ENCODE measurements at regions not wholly inside any gene's neighbourhood (a gene's known extent, or its start where the extent isn't known, plus 50 kb on each side); places are given as distances from the start of the nearest gene placed in this dataset.

DNA sequence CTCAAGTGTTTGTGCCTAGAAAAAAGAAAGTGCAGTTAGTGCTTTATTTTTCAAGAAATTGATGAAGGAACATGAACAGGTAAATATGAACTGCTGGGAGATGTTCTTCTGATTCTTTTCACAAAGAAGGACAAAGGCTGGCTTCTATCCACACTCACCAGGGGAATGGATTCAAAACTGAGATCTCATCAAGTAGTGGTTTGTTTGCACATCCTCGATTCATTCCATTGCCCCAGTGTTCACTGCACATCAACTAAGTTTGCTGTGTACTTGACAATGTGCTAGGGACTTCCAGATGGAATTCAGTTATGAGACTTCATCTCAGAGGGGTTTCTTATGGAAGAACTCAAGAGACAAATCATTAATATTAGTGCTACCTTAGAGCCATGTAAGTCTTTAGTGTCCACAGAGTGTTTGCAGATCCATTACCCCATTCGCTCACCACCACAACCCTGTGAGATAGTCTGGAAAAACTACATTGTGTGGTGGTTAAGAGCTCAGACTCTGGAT lies 332.9 kb upstream of the PPP2R3A start:
- Histone ChIP-seq H3K9me2 (replicated peaks; ENCODE audit: low read depth, low read length) (no peaks in the 10 kb centered on the region), H4K20me1 (ENCODE audit: insufficient read depth, low read length, poor library complexity, severe bottlenecking) (no peaks in the 10 kb centered on the region), H3K4me1 (ENCODE audit: insufficient read depth, low read length, poor library complexity, severe bottlenecking) (no peaks in the 10 kb centered on the region), H3F3A (ENCODE audit: low read depth) (no peaks in the 10 kb centered on the region), H3K9ac (ENCODE audit: low read depth, low read length, poor library complexity, severe bottlenecking) (no peak overlapping the region), H3K27me3 (ENCODE audit: insufficient read depth, low read length, poor library complexity, severe bottlenecking) (no peaks in the 10 kb centered on the region), H3K4me3 (ENCODE audit: low read length, poor library complexity, severe bottlenecking) (no peak overlapping the region), H3K36me3 (ENCODE audit: insufficient read depth, low read length) (no peaks in the 10 kb centered on the region), H3K4me2 (ENCODE audit: low read depth, low read length, poor library complexity, severe bottlenecking) (no peak overlapping the region), H3K79me2 (ENCODE audit: insufficient read depth, low read length) (no peaks in the 10 kb centered on the region), H3K9me3 (ENCODE audit: insufficient read depth, low read depth, low read length) (no peaks in the 10 kb centered on the region), H2AFZ (ENCODE audit: low read length) (no peak overlapping the region)
- TF ChIP-seq, protein P1, sequence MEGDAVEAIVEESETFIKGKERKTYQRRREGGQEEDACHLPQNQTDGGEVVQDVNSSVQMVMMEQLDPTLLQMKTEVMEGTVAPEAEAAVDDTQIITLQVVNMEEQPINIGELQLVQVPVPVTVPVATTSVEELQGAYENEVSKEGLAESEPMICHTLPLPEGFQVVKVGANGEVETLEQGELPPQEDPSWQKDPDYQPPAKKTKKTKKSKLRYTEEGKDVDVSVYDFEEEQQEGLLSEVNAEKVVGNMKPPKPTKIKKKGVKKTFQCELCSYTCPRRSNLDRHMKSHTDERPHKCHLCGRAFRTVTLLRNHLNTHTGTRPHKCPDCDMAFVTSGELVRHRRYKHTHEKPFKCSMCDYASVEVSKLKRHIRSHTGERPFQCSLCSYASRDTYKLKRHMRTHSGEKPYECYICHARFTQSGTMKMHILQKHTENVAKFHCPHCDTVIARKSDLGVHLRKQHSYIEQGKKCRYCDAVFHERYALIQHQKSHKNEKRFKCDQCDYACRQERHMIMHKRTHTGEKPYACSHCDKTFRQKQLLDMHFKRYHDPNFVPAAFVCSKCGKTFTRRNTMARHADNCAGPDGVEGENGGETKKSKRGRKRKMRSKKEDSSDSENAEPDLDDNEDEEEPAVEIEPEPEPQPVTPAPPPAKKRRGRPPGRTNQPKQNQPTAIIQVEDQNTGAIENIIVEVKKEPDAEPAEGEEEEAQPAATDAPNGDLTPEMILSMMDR (conservative IDR thresholded peaks at IDR 0.05; ENCODE audit: low read length) = no peak
- TF ChIP-seq EZH2phosphoT487 (IDR thresholded peaks at IDR 0.05; ENCODE audit: borderline replicate concordance) = no peak

DNA sequence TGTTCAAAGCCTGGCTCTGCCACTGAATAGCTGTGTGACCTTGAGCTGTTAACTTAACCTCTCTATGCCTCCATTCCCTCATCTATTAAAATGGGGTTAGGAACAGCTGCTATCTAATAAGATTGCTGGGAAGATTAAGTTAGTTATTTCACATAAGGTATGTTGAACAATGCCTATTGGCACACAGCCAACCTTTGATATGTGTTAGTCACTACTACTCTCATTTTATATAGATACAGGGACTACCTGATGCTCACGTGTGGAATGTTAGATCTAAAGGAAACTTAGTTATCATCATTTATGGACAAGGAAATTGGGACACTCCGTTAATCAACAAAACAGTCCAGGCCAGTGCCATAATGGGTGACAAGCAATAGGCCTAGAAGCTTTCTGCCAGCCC lies 332.4 kb upstream of the PPP2R3A start:
- TF ChIP-seq, protein P1 (conservative IDR thresholded peaks at IDR 0.05; ENCODE audit: low read length) = no peak
- TF ChIP-seq EZH2phosphoT487 (IDR thresholded peaks at IDR 0.05; ENCODE audit: borderline replicate concordance) = no peak
- Histone ChIP-seq H2AFZ (ENCODE audit: low read length) (no peak overlapping the region), H3K79me2 (ENCODE audit: insufficient read depth, low read length) (no peaks in the 10 kb centered on the region), H3K9me2 (replicated peaks; ENCODE audit: low read depth, low read length) (no peaks in the 10 kb centered on the region), H3K4me3 (ENCODE audit: low read length, poor library complexity, severe bottlenecking) (no peak overlapping the region), H3K36me3 (ENCODE audit: insufficient read depth, low read length) (no peaks in the 10 kb centered on the region), H3K4me2 (ENCODE audit: low read depth, low read length, poor library complexity, severe bottlenecking) (no peak overlapping the region), H3K9me3 (ENCODE audit: insufficient read depth, low read depth, low read length) (no peaks in the 10 kb centered on the region), H3K9ac (ENCODE audit: low read depth, low read length, poor library complexity, severe bottlenecking) (no peak overlapping the region), H3F3A (ENCODE audit: low read depth) (no peaks in the 10 kb centered on the region), H3K27me3 (ENCODE audit: insufficient read depth, low read length, poor library complexity, severe bottlenecking) (no peaks in the 10 kb centered on the region), H4K20me1 (ENCODE audit: insufficient read depth, low read length, poor library complexity, severe bottlenecking) (no peaks in the 10 kb centered on the region), H3K4me1 (ENCODE audit: insufficient read depth, low read length, poor library complexity, severe bottlenecking) (no peaks in the 10 kb centered on the region)

DNA sequence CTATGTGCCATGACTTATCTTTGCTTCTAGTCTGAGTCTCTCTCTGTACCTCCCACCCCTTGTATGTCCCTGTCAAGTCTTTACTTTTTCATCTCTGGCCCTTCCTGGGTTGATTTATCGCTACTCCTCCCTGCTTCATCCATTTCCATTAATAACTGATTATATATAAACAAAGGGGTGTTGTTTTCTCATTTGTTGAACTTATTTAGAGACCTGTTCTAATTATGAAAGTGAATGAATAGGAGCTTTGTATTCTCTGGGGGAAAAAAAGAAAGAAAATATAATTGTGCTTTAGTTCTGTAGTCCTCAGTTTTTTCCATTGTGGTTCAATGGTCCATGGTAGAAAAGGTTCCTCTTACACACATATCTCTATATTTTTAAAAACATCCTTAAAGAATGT lies 328.9 kb upstream of the PPP2R3A start:
- H3K79me2 ChIP-seq (ENCODE audit: insufficient read depth, low read length) = no peaks in the 10 kb centered on the region
- no peaks in the 10 kb centered on the region for H4K20me1 ChIP-seq (ENCODE audit: insufficient read depth, low read length, poor library complexity, severe bottlenecking)
- no peak overlapping the region for H2AFZ ChIP-seq (ENCODE audit: low read length)
- H3K4me2 ChIP-seq (ENCODE audit: low read depth, low read length, poor library complexity, severe bottlenecking) = no peak overlapping the region
- no peaks in the 10 kb centered on the region for H3K9me2 ChIP-seq (replicated peaks; ENCODE audit: low read depth, low read length)
- no peaks in the 10 kb centered on the region for H3K27me3 ChIP-seq (ENCODE audit: insufficient read depth, low read length, poor library complexity, severe bottlenecking)
- no peak overlapping the region for H3K4me3 ChIP-seq (ENCODE audit: low read length, poor library complexity, severe bottlenecking)
- H3K4me1 ChIP-seq (ENCODE audit: insufficient read depth, low read length, poor library complexity, severe bottlenecking) = no peaks in the 10 kb centered on the region
- no peaks in the 10 kb centered on the region for H3K9me3 ChIP-seq (ENCODE audit: insufficient read depth, low read depth, low read length)
- H3F3A ChIP-seq (ENCODE audit: low read depth) = no peaks in the 10 kb centered on the region
- TF ChIP-seq, protein P1 (conservative IDR thresholded peaks at IDR 0.05; ENCODE audit: low read length) = no peak
- TF ChIP-seq EZH2phosphoT487 (IDR thresholded peaks at IDR 0.05; ENCODE audit: borderline replicate concordance) = no peak
- no peak overlapping the region for H3K9ac ChIP-seq (ENCODE audit: low read depth, low read length, poor library complexity, severe bottlenecking)
- no peaks in the 10 kb centered on the region for H3K36me3 ChIP-seq (ENCODE audit: insufficient read depth, low read length)

Data from Loucy (cell line).